ENCODE measurements at regions not wholly inside any gene's neighbourhood (a gene's known extent, or its start where the extent isn't known, plus 50 kb on each side); places are given as distances from the start of the nearest gene placed in this dataset.

- no peaks in the 10 kb centered on the region for H3K9me3 ChIP-seq
These were observed 159.9 kb downstream of the CAPZA3 start for GRCh38 chr12:18897823-18898222.

GRCh38 chr12:18898470-18898869 is 160.6 kb downstream of the CAPZA3 start:
- Histone ChIP-seq H3K36me3 (no peaks in the 10 kb centered on the region), H3K9me3 (no peaks in the 10 kb centered on the region), H3K4me3 (no peak overlapping the region), H3K27ac (replicated peaks in 1 of 4) (no peak overlapping the region), H3K27me3 (no peaks in the 10 kb centered on the region), H3K4me1 (no peaks in the 10 kb centered on the region)
- WGBS, result 97% methylated on average over 2 of the region's 2 CpGs
- TF ChIP-seq POLR2AphosphoS5 (IDR thresholded peaks at IDR 0.05), result no peak
- no peak for TF ChIP-seq CTCF (IDR thresholded peaks at IDR 0.05)
- TF ChIP-seq EP300 (IDR thresholded peaks at IDR 0.05), result no peak
- TF ChIP-seq POLR2A (IDR thresholded peaks at IDR 0.05; ENCODE audit: low read depth), result no peak
- DNase-seq (ENCODE audit: extremely low spot score), result no peak
- intact Hi-C loops (cut with DNase I), result no loop called here

More at GRCh38 chr12:18897823-18898222, 159.9 kb downstream of the CAPZA3 start:
- no peak overlapping the region for H3K4me3 ChIP-seq
- no peaks in the 10 kb centered on the region for H3K4me1 ChIP-seq
- no peaks in the 10 kb centered on the region for H3K27me3 ChIP-seq
- no peaks in the 10 kb centered on the region for H3K36me3 ChIP-seq
- intact Hi-C loops (cut with DNase I), result no loop called here
- TF ChIP-seq EP300 (IDR thresholded peaks at IDR 0.05) (no peak), POLR2A (IDR thresholded peaks at IDR 0.05; ENCODE audit: low read depth) (no peak), CTCF (IDR thresholded peaks at IDR 0.05) (no peak), POLR2AphosphoS5 (IDR thresholded peaks at IDR 0.05) (no peak)
- 83% methylated on average over 5 of the region's 5 CpGs for WGBS
- no peak overlapping the region for H3K27ac ChIP-seq (replicated peaks in 1 of 4)
- no peak for DNase-seq (ENCODE audit: extremely low spot score)

GRCh38 chr12:18899162-18899561 is 161.2 kb downstream of the CAPZA3 start:
- Histone ChIP-seq H3K4me3 (no peak overlapping the region), H3K27ac (replicated peaks in 1 of 4) (no peak overlapping the region), H3K4me1 (no peaks in the 10 kb centered on the region), H3K27me3 (no peaks in the 10 kb centered on the region), H3K36me3 (no peaks in the 10 kb centered on the region), H3K9me3 (no peaks in the 10 kb centered on the region)
- no peak for DNase-seq (ENCODE audit: extremely low spot score)
- intact Hi-C loops (cut with DNase I), result no loop called here
- WGBS, result 94% methylated on average over 3 of the region's 3 CpGs
- TF ChIP-seq CTCF (IDR thresholded peaks at IDR 0.05), result no peak
- TF ChIP-seq POLR2AphosphoS5 (IDR thresholded peaks at IDR 0.05), result no peak
- TF ChIP-seq POLR2A (IDR thresholded peaks at IDR 0.05; ENCODE audit: low read depth), result no peak
- no peak for TF ChIP-seq EP300 (IDR thresholded peaks at IDR 0.05)

GRCh38 chr12:18899678-18900317 is 161.9 kb downstream of the CAPZA3 start:
- TF ChIP-seq POLR2A (IDR thresholded peaks at IDR 0.05; ENCODE audit: low read depth), result no peak
- no peak for TF ChIP-seq EP300 (IDR thresholded peaks at IDR 0.05)
- no peak for TF ChIP-seq CTCF (IDR thresholded peaks at IDR 0.05)
- no peak for TF ChIP-seq POLR2AphosphoS5 (IDR thresholded peaks at IDR 0.05)
- intact Hi-C loops (cut with DNase I), result no loop called here
- Histone ChIP-seq H3K9me3 (no peaks in the 10 kb centered on the region), H3K27ac (replicated peaks in 1 of 4) (no peak overlapping the region), H3K36me3 (no peaks in the 10 kb centered on the region), H3K4me3 (no peak overlapping the region), H3K4me1 (no peaks in the 10 kb centered on the region), H3K27me3 (no peaks in the 10 kb centered on the region)
- 92% methylated on average over 8 of the region's 8 CpGs for WGBS
- no peak for DNase-seq (ENCODE audit: extremely low spot score)

- Histone ChIP-seq H3K27me3 (no peaks in the 10 kb centered on the region), H3K4me3 (no peak overlapping the region), H3K9me3 (no peaks in the 10 kb centered on the region), H3K4me1 (peaks cover 5 to 38% (median 32%) of the 10 kb centered on the region in 4 donors), H3K27ac (replicated peaks in 1 of 4) (no peak overlapping the region), H3K36me3 (no peaks in the 10 kb centered on the region)
- intact Hi-C loops (cut with DNase I), result no loop called here
- DNase-seq (ENCODE audit: extremely low spot score), result no peak
- TF ChIP-seq EP300 (IDR thresholded peaks at IDR 0.05), result no peak
- no peak for TF ChIP-seq POLR2AphosphoS5 (IDR thresholded peaks at IDR 0.05)
- no peak for TF ChIP-seq POLR2A (IDR thresholded peaks at IDR 0.05; ENCODE audit: low read depth)
- TF ChIP-seq CTCF (IDR thresholded peaks at IDR 0.05), result no peak
- 78% methylated on average over 2 of the region's 2 CpGs for WGBS
These were observed 167.2 kb downstream of the CAPZA3 start for GRCh38 chr12:18905134-18905533.
